Right atrium auricular region (tissue), 2 donors: ENCODE measurements at regions not wholly inside any gene's neighbourhood (a gene's known extent, or its start where the extent isn't known, plus 50 kb on each side); places are given as distances from the start of the nearest gene placed in this dataset.
"Not testable (repeated sequence)": the region's sequence is repeated elsewhere in the genome, so short reads cannot be mapped to it uniquely, and the experiment has no call there.

Experiments
- DNase-seq: peaks from one replicate; pipeline ENCODE4 v3.0.0-alpha.2; 2019; ENCODE audit warnings: low spot score
- H3K27ac ChIP-seq, 2 donors: fragments of 200-600 bp; sonication (generic); 1 replicate in 1 of 2; 2 replicates in 1 of 2; pipeline ENCODE4 v1.5.1; 2016 to 2019
- H3K27me3 ChIP-seq, 2 donors: fragments of 200-600 bp; sonication (generic); one replicate each; pipeline versions ENCODE4 v1.5.1 to v1.6.0; 2017 to 2019
- H3K36me3 ChIP-seq: fragments of 200-600 bp; sonication (generic); one replicate; pipeline ENCODE4 v1.5.1; 2016
- H3K4me1 ChIP-seq, 2 donors: fragments of 200-600 bp; sonication (generic); one replicate each; pipeline versions ENCODE4 v1.5.1 to v1.6.0; 2017 to 2019
- H3K4me3 ChIP-seq, 2 donors: fragments of 200-600 bp; sonication (generic); 1 replicate in 1 of 2; 2 replicates in 1 of 2; pipeline ENCODE4 v1.5.1; 2017 to 2019; ENCODE audit warnings: mild to moderate bottlenecking in 1 of 2, moderate library complexity in 1 of 2
- H3K9me3 ChIP-seq, 2 donors: fragments of 200-600 bp; sonication (generic); one replicate each; pipeline ENCODE4 v1.5.1; 2019
- CTCF ChIP-seq, 2 donors: fragments of 200-600 bp; sonication (generic); IDR thresholded peaks; one replicate each; pipeline ENCODE4 v1.5.1; 2019; ENCODE audit warnings: antibody characterized with exemption in 2 of 2

GRCh38 chr2:131966256-131966655, 195.5 kb downstream of the ANKRD30BL start:
- no peak for TF ChIP-seq CTCF (IDR thresholded peaks at IDR 0.05)
- Histone ChIP-seq H3K27me3 (no peaks in the 10 kb centered on the region), H3K9me3 (no peaks in the 10 kb centered on the region), H3K36me3 (no peaks in the 10 kb centered on the region), H3K27ac (no peak overlapping the region), H3K4me1 (no peaks in the 10 kb centered on the region), H3K4me3 (no peak overlapping the region)
- no peak for DNase-seq

- H3K27me3 ChIP-seq, H3K36me3 ChIP-seq, DNase-seq, H3K4me3 ChIP-seq, H3K9me3 ChIP-seq, H3K4me1 ChIP-seq, H3K27ac ChIP-seq: not testable (repeated sequence)
These were observed 203.6 kb downstream of the ANKRD30BL start for GRCh38 chr2:131958019-131958609.

GRCh38 chr2:131948641-131949040, 213.1 kb downstream of the ANKRD30BL start:
- H3K9me3 ChIP-seq, H3K27me3 ChIP-seq, H3K4me3 ChIP-seq, H3K36me3 ChIP-seq, H3K4me1 ChIP-seq, DNase-seq, H3K27ac ChIP-seq: not testable (repeated sequence)

- H3K9me3 ChIP-seq, H3K27ac ChIP-seq, DNase-seq, H3K4me1 ChIP-seq, H3K4me3 ChIP-seq, H3K27me3 ChIP-seq, H3K36me3 ChIP-seq: not testable (repeated sequence)
These were observed 238.5 kb downstream of the ANKRD30BL start for GRCh38 chr2:131923287-131923686.

- H3K27me3 ChIP-seq, DNase-seq, H3K4me1 ChIP-seq, H3K36me3 ChIP-seq, H3K9me3 ChIP-seq, H3K27ac ChIP-seq, H3K4me3 ChIP-seq: not testable (repeated sequence)
These were observed 238.9 kb downstream of the ANKRD30BL start for GRCh38 chr2:131922854-131923253.
